OCI-LY7 (cell line): ENCODE measurements at regions not wholly inside any gene's neighbourhood (a gene's known extent, or its start where the extent isn't known, plus 50 kb on each side); places are given as distances from the start of the nearest gene placed in this dataset.

Source experiments
- EZH2phosphoT487 ChIP-seq: fragments of 200-600 bp; sonication (generic); IDR thresholded peaks from 2 replicates; pipeline ENCODE4 v1.6.1; 2018; ENCODE audit warnings: low read depth, borderline replicate concordance, mild to moderate bottlenecking, mixed run types, antibody characterized with exemption, low read length, moderate library complexity, mixed read lengths
- TF ChIP-seq, protein P1 (sequence below): fragments of 200-600 bp; sonication (generic); conservative IDR thresholded peaks from 2 replicates; pipeline ENCODE4 v1.5.1; 2014; ENCODE audit warnings: mild to moderate bottlenecking, antibody characterized with exemption, low read length, moderate library complexity, mixed read lengths

DNA sequence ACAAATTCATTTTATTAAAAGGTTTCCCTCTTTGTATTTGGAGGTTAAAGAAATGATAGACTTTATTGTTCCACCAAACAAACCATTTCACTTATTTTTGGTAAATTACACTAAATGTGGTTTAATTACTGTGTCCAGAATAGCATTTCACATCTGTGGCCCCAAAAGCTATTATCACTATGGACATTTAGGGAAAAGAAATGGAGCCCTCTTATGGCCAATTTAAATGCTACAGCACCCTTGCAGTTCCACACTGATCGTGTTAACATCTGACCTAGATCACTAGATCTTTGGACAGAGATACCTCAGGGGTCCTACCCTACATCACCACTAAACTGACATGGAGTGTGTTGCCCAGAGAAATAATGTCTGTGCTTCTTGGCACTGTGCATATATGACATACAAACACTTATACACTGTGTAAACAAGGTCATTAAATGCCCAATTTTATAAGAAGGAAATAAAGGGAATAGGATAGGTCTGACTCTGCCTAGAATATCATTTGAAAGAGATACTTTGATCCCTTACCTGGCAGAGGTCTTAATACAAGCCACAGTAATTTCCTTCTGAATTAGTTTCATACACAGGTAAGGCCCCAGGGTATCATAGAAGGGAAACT is 163.9 kb downstream of the KDR start:
- TF ChIP-seq, protein P1, sequence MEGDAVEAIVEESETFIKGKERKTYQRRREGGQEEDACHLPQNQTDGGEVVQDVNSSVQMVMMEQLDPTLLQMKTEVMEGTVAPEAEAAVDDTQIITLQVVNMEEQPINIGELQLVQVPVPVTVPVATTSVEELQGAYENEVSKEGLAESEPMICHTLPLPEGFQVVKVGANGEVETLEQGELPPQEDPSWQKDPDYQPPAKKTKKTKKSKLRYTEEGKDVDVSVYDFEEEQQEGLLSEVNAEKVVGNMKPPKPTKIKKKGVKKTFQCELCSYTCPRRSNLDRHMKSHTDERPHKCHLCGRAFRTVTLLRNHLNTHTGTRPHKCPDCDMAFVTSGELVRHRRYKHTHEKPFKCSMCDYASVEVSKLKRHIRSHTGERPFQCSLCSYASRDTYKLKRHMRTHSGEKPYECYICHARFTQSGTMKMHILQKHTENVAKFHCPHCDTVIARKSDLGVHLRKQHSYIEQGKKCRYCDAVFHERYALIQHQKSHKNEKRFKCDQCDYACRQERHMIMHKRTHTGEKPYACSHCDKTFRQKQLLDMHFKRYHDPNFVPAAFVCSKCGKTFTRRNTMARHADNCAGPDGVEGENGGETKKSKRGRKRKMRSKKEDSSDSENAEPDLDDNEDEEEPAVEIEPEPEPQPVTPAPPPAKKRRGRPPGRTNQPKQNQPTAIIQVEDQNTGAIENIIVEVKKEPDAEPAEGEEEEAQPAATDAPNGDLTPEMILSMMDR = peak; percentile 79
- TF ChIP-seq EZH2phosphoT487 = no peak
